Endothelial cell of umbilical vein (primary cell): ENCODE measurements at regions not wholly inside any gene's neighbourhood (a gene's known extent, or its start where the extent isn't known, plus 50 kb on each side); places are given as distances from the start of the nearest gene placed in this dataset.

ENCODE experiments used
- CTCF ChIP-seq, 2 donors: IDR thresholded peaks; 1 replicate in 1 of 2; 2 replicates in 1 of 2; pipeline ENCODE4 v1.5.1; 2011; ENCODE audit warnings: low read length in 2 of 2, mild to moderate bottlenecking in 2 of 2, moderate library complexity in 2 of 2, control low read depth in 1 of 2, inconsistent platforms in 1 of 2, low read depth in 1 of 2; ENCODE audit not compliant: insufficient read depth in 1 of 2; ENCODE audit errors: extremely low read depth in 1 of 2
- POLR2A ChIP-seq: IDR thresholded peaks from 2 replicates; pipeline ENCODE4 v1.6.1; 2012; ENCODE audit warnings: low read depth, mild to moderate bottlenecking, control low read depth, low read length

GRCh38 chr15:47124430-47125102, 592.7 kb upstream of the SEMA6D start:
- no peak for TF ChIP-seq CTCF (IDR thresholded peaks at IDR 0.05; ENCODE audit: extremely low read depth in 1 of 2, insufficient read depth in 1 of 2, low read depth in 1 of 2, low read length in 2 of 2)
- no peak for TF ChIP-seq POLR2A
